NCI-H1930 (cell line): ENCODE measurements at regions not wholly inside any gene's neighbourhood (a gene's known extent, or its start where the extent isn't known, plus 50 kb on each side); places are given as distances from the start of the nearest gene placed in this dataset.

Experiments
- DNase-seq, 2 experiments: peaks; one replicate each; lab custom pipeline; 2025; lab: John Stamatoyannopoulos, UW

DNA sequence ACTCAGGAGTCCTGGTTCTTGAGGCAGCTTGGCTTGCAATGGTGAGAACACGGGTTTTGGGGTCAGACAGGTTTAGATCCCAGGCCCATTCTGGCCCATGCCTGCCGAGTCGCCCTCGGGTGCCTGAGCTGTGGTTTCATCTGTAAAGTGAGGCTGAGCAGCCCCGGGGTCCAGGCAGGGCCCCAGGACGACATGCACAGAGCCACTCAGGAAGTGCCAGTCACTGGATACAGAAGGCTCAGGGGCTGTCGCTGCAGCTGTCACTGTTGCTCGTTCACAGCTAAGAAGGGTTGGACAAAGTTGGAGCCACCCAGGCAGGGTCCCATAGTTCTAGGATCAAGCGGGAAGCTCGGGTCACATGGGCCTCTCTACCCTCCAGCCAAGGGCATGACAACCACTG lies 403.1 kb downstream of the BCL11B start:
- no peak for DNase-seq

DNA sequence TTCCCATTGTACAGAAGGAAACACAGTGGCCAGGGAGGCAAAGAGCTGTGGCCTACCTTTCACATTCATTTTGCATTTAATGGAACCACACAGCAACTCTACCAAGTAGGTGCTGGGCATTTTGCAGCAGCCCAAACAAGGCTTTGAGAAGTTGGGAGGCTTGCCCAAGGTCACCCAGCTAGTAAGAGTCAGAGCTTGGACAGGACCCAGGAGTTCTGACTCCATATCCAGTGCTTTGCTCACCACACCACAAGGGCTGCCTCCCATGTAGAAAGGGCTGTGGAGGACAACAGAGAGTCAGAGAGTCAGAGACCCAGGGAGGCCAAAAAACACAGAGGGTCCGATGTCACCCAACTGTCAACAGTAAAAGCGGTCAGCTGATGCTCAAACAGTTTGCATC lies 400.2 kb downstream of the BCL11B start:
- no peak for DNase-seq

DNA sequence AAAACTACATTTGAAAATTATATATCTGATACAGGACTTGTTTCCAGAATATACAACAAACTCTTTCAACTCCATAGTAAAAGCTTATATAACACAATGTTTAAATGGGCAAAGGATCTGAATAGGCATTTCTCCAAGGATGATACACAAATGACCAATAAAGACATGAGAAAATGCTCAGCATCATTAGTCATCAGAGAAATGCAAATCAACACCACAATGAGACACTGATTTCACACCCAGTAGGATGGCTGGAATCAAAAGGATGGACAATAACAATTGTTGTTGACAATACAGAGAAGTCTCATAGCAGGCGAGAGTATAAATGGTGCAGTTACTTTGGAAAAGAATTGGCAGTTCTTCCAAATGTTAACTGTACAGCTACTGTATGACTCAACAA lies 394.9 kb downstream of the BCL11B start:
- DNase-seq, result no peak

DNA sequence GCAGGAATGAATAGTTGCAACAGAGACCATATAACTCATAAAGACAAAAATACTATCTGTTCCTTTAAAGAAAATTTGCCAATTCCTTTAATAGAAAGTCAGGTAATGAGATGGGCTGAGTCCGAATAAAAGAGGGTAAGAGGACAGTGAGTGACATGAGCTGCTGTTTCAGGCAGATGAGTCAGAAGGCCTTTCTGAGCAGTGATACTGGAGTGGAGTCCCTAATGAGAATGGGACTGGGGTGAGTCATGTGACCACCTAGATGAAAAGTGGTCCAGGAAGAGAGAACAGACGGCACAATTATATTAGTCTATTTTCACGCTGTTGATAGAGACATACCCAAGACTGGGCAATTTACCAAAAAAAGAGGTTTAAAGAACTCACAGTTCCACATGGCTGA lies 393.7 kb downstream of the BCL11B start:
- DNase-seq, result no peak

DNA sequence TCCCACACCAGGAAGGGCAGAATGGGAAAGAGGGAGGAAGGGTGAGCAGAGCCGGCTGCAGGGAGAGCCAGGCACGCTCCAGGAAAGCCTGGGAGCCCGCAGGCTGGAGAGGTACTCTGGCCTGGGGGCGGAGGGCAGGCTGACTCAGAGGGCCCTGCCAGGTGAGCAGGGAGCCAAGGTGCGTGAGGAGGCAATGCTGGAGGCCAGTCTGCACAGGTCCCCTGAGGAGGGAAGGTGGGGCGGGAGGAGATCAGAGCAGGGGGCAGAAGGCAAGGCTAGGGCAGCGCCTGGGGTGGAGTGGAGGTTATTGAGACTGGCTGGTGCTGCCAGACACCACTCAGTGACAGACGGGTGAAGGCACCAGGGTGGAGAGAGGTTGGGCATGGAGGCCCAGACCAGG lies 385.0 kb downstream of the BCL11B start:
- DNase-seq, result no peak

DNA sequence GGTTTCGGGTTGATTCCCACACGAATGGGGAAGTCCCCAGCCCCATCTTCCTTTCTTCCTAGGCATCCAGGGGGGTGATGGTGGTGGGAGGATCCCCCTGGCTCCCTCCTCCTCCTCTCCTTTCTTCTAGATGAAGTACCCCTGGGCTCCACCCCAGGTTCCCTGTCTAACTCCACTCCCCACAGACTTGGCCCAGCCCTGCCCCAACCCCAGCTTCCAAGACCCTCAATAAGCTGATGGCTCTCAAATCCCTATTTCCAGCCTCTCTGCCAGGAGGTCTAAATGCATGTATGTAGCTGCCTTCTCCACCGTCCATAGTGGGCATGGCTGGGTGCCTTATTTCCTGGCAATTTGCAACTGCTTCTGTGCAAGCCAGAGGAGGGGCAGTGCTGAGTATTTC lies 383.7 kb downstream of the BCL11B start:
- DNase-seq, result no peak

DNA sequence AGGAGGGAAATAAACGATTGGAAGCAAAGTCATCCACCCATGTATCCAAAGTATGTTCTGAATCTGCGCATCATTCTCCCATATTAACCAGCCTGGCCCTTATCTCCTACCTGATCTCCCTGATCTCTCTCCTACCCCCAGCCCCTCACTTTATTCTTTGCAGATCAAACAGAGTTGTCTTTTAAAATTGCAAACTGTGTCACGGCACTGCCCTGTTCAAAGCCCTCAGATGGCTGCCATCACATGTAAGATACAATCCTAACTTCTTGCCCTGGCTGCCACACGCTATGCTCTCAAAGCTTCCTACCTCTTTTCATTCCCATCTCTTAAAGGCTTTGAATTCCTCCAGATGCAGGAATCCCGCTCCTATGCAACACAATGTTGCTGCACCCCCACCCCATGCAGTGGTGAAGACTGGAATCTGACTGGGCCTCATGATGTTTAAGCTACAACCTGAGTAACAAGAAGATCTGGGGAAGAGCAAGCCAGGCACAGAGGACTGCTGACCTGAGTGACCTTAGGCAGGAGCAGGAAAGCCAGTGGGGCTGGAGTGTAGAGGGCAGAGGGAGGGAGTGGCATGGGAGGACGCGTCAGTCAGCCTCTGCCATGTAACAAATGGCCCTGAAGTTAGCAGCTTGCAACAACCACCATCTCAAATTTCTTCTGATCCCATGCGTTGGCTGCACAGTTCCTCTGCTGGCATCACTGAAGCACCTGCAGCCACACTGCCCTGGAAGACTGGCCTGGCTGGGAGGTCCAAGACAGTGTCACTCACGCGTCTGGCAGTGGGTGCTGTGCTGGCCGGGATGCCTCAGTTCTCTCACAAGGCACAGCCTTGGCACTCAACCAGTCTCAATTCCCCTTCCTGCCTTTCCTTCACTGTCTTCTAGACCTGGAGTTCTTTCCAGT lies 382.8 kb downstream of the BCL11B start:
- DNase-seq, result no peak

DNA sequence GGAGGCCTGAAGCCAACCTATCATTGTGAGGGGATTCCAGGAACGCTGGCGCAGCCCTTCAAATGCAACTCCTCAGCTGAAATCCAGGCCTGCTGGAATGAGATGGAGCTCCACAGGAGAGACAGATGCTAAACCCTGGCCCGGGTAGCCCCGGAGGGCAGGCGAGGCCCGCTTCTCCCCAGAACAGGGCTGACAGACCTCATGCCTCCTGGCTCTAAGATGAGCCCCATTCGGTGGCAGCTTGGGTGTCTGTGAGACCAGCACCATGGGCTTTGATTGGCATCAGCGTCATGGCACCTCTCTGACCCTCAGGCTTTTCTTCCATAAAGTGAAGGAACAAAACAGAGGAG lies 382.2 kb downstream of the BCL11B start:
- DNase-seq, result no peak

DNA sequence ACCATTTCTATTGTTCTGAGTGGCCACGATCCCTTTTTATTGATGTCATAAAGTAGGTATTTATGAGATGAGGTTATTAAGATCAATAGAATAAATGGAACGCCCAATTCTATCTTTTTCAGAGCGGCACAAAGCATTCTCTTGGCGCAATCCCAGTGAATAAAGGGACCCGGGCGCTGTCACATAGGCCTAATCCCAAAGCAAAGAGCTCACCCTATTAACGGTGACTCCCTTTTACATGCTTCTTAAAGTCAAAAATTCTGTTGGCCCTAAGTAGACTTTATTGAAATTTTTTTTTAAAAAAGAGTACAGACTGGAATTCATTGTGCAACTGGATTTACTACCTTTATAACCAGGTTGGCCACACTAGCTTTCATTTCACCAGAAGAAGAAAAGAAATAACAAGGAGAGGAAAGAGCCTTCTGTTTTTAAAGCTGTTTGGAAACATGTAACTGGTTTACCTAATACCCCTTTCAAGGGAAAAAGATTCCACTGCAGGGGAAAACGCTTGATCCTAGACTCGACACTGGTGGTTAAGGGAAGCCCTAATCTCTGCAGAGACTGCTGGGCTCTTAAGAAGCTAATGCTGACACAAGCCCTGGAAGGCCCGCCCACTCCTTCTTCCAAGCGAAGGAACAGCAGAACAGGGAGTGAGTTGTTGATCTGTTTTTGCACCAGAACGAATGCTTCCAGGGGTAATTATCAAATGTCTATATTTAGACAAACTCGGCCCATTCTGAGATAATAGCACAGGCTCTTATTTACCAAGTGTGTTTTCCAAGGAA lies 381.2 kb downstream of the BCL11B start:
- no peak for DNase-seq

DNA sequence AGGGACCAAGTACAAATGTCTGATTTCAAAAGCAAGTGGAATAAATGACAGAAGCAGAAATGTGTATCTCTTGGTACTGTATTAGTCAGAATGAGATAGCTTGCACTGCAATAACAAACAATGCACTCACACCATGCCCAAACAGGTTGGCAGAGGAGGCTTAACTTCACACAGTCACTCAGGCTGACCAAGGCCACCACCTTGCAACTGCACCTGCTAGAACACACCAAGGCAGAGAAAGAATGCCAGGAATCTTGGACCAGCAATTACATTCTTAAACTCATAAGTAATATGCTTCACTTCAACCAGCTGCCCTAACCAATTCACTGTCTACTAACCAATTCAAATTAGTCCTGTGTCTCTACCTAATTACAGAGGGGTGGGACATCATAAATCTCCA lies 378.3 kb downstream of the BCL11B start:
- DNase-seq, result no peak

DNA sequence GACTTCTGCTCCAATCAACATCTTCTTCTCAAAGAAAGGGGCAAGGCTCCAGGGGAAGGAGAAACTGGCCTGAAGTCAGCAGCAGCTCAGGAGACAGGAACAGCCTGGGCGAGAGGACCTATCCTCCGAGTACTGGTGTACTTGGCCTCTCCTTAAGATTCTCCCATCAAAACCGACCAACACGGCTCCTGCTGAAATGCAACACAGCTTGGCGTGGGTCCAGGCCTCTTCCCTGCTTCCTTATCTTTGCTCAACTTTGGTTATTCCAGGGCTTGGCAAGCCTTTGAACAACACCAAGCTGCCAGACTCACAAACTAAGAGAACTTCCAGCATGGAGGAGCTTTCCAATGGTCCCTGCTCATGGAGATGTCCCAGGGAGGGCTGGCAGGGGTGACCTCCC lies 377.4 kb downstream of the BCL11B start:
- DNase-seq, result no peak

DNA sequence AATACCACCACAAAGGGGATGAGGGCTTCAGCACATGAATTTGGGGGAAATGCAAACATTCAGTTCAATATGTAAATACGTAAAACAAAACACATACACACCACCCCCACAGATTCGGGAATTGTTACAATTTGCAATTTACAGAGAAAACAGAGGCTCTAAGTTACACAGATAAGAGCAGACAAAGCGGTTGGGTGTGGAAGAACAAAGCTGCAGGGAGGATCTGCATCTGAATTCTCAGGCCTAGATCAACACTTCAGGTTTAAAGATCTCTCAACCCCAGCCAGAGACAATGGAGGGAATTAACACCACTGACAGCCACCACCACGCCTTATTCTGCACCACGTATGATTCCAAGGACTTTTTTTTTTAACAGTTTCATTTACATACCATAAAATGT lies 375.5 kb downstream of the BCL11B start:
- no peak for DNase-seq

DNA sequence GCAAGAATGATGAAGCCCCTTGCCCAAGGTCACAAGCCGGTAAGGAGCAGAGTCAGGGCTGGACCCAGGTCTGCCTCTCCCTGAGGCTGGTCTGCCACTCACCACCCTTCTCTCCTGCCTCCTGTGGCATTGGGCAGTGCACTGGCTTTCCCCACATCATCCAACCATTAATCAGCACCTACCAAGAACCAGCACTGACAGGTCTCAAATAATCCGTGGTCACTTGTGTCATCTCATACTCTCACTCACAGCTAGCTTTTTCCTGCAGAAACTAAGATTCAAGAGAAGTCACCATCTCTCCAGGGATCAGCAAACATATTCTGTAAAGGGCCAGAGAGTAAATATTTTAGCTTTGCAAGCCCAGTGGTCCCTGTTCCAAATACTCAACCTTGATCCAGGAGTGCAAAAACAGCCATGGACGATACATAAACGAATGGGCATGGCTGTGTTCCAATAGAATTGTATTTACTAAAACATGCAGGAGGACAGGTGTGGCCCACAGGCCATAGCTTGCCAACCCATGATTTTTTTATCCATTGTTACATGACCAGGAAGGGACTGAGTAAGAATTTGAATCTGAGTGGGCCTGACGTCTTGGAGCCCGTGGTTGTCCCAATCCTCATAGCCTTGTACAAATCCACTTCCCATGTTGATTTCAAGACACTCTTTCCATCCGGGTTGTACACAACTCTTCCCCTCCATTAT lies 374.2 kb downstream of the BCL11B start:
- DNase-seq, result no peak

DNA sequence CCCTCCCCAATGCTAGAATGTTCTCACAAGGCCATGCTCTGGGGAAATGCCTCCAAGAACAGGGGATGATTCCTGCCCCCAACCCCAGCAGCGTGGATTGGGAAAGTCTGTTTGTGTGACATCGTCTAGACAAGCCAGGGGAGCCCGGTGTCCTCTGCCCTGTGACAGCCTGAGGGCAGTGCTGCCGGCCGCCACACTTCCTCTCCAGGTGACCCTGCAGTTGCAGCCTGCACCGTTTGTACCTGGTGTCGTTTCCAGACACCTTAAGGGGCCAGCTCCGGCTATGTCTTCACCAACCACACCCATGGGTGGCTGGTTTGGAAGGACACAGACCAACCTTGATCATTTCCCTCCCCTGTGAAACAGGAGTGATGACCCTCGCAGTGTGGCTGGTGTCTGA lies 372.6 kb downstream of the BCL11B start:
- no peak for DNase-seq

DNA sequence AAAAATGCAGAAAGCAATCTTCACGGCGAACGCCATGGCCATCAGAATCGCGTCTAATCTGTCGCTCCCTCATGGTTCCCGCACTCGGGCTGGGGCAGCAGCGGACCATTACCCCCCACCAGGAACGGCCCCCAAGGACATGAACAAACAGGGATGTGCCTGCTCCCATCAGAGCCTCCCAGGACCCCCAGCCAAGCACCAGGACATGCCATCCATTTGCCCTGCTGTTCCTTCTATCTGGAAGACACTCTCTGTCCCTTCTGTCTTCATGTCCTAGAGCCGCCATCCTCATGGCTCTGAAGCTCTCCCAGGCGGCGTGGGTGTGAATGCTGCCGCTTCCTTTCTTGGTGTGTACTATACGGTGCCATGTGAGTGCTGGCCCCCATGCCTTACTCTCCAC lies 371.8 kb downstream of the BCL11B start:
- no peak for DNase-seq

DNA sequence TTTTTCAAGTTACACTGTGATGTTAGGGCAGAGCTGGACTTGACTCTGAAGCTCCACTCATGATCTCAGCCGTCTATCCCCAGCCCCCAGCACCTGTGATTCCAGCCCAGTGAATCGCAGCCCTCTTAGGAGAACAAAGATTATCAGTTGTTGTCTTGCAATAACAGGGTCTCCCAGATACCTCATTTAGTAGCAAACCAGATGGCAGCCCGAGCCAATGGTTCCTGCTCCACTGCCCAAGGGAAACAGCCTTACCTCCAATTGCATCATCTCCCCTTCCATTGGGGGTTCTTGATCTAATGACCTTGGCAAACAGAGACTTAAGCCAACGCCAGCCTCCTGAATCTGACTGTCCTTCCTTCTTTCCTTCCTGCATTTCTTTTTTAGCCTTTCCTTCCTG lies 371.2 kb downstream of the BCL11B start:
- DNase-seq, result peak in 1 of 2 experiments; percentile 70

DNA sequence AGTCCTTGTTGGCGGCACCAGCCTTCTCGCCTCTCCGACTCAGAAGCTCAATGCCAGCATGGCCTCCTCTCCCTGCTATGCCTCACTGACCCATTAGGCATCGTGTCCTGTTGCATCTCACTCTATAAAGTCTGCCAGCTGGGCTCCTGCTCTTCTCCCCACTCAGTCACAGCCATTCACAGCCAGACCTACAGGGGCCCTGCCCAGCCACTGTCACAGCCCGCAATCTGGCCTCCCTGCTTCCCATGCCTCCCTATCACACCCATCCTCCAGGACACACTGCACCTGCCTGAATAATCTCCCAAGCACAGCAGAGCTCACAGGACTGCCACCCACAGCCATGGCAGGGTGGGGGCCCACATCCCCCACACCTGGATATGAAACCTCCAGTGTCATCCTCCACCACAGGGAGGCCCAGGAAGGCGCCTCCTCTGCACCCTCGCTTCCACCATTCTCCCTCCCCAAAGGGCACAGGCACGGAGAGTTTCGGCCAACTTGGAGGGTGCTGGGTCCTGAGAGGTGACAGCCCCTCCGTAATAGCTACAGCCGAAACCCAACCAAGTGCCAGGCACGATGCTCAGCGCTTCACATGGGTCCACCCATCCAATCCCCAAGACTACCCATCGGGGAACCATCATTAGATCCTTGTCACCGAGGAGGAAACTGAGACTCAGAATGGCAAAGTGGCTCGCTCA lies 370.3 kb downstream of the BCL11B start:
- DNase-seq, result no peak

DNA sequence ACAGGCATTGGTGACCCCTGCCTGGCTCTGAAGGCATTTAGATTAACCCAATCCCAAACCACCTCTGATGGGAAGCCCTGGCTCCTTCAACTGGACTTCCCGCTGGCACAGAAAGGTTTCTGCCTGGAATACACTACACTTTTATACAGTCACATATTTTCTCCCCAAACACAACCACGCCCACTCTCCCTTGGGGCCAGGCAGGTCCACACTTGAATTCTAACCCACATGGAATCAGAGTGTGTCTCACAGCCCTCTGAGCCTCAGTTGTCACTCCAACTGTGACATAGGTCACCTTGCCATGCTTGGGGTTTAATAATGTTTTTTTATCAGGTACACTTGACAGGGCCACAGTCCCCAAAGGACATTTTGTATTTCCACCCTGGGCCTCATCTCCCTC lies 368.6 kb downstream of the BCL11B start:
- no peak for DNase-seq

DNA sequence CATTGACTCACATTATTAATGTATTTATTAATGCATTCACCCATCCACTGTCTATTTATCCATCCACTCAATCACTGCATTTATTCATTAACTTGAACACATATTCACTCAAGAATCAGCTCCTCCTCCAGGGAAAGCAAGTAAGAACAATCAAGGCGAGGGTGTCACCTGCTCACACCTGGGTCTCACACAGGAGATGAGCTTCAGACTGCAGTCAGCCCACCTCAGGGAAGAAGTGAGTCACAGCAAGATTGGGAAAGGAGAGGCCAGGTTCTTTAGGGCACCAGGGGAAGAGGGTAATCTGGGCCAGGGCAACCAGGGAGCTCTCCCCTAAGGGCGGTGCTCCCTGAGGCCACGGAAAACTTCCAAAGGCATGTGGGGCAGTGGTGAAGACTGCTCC lies 367.3 kb downstream of the BCL11B start:
- DNase-seq, result no peak

DNA sequence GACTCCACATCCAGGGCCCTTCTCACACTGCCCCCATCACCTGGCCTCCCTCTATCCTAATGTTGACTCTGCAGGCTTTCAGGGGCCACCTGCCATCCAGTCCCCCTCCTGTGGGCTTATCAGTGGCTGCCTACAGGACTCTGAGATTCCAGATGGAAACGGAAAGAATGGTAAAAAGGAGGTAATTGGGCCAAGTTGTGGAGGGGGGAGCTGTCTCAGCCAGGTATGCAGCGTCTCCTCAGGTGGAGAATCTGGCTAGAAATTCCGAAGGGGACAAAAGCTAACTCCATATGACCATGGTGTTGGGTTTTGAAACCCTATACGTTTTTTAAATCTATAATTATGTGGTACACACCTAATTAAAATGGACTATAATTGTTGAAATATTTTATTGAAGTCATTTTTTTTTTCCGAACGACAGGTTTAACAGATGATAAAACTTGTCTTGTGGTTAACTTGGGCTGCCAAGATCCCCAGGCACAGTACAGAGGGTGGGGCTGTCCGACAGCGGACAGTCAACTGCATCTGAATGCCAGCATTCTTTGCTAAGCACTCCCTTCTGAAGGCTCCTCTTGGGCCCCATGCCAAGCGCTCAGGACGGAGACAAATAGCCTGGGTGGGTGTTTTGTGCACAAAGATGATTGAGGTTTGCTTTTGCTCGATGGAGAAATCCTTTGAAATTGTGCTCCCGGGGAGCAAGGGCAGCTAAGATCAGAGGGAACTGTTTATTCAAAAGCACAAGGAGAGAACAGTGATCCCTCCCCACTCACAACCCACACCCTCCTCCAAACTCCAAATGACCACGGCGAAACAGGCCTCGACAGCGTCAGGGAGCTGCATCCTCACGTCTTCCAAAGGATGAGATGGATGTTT lies 365.6 kb downstream of the BCL11B start:
- DNase-seq, result peak in 1 of 2 experiments; percentile 12

DNA sequence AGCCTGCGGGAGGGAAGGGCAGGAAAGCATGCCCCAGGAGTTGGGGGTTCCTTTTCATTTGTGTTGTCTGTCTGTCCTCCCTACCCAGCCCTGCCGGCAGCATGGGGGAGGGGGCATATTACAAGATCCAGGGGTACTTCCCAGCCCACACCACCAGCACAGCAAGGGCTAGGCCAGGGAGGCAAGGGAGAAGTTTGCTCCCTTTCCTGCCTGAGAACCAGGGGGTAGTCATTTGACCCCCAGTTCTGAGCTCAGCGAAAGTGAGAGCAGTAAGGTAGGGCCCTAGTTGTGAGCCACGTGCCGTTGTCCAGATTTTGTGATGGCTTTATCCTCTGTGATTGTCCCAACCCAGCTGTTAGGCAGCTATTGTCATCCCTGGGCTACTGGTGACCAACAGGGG lies 364.7 kb downstream of the BCL11B start:
- DNase-seq, result no peak
